MCF 10A (cell line): ENCODE measurements at regions not wholly inside any gene's neighbourhood (a gene's known extent, or its start where the extent isn't known, plus 50 kb on each side); places are given as distances from the start of the nearest gene placed in this dataset.

Experiments
- BruUV-seq: library from RNA; stranded (reverse); fragments of 400-500 nt; replicated peaks from 2 replicates; lab custom pipeline; 2021; lab: Mats Ljungman, UMichigan
- CTCF ChIA-PET: fragments of 300-600 bp; sonication (Branson Sonifier 250); formaldehyde crosslinking; extraction: SDS; loops from one replicate; lab custom pipeline; 2021; ENCODE audit warnings: antibody characterized with exemption, inconsistent platforms; lab: Yijun Ruan, JAX
- POLR2A ChIA-PET: fragments of 300-600, 350-650 bp; sonication (Branson Sonifier 250); formaldehyde crosslinking; extraction: SDS; loops from one replicate; lab custom pipeline; 2020; ENCODE audit warnings: antibody characterized with exemption, inconsistent platforms; lab: Yijun Ruan, JAX
- DNase-seq: peaks from one replicate; pipeline ENCODE4 v3.0.0-alpha.2; 2018; ENCODE audit not compliant: unreplicated experiment
- H3K27ac Mint-ChIP-seq: one replicate; pipeline ENCODE4 v1.8.0; 2022; ENCODE audit warnings: mild to moderate bottlenecking, low read depth, mixed read lengths; ENCODE audit not compliant: unreplicated experiment
- H3K27me3 Mint-ChIP-seq: one replicate; pipeline ENCODE4 v1.8.0; 2022; ENCODE audit warnings: mixed read lengths; ENCODE audit not compliant: insufficient read depth, unreplicated experiment
- H3K36me3 Mint-ChIP-seq: one replicate; pipeline ENCODE4 v1.8.0; 2022; ENCODE audit warnings: mild to moderate bottlenecking, moderate library complexity, mixed read lengths; ENCODE audit not compliant: insufficient read depth, unreplicated experiment
- H3K4me1 Mint-ChIP-seq: one replicate; pipeline ENCODE4 v1.8.0; 2022; ENCODE audit warnings: mixed read lengths; ENCODE audit not compliant: insufficient read depth, unreplicated experiment
- H3K4me3 Mint-ChIP-seq: one replicate; pipeline ENCODE4 v1.8.0; 2022; ENCODE audit warnings: mild to moderate bottlenecking, moderate library complexity, mixed read lengths; ENCODE audit not compliant: unreplicated experiment
- H3K9me3 Mint-ChIP-seq: one replicate; pipeline ENCODE4 v1.8.0; 2022; ENCODE audit warnings: mixed read lengths; ENCODE audit not compliant: unreplicated experiment
- intact Hi-C: fragments of 100-400 bp; cut with micrococcal nuclease; formaldehyde crosslinking; loops from 2 replicates; pipeline ENCODE4 v1.14.1; 2022
- TF ChIP-seq, protein P1 (sequence below): fragments of 200-600 bp; IDR thresholded peaks from one replicate; pipeline ENCODE4 v1.8.0; 2022; ENCODE audit warnings: antibody characterized with exemption, mild to moderate bottlenecking; ENCODE audit not compliant: unreplicated experiment

DNA sequence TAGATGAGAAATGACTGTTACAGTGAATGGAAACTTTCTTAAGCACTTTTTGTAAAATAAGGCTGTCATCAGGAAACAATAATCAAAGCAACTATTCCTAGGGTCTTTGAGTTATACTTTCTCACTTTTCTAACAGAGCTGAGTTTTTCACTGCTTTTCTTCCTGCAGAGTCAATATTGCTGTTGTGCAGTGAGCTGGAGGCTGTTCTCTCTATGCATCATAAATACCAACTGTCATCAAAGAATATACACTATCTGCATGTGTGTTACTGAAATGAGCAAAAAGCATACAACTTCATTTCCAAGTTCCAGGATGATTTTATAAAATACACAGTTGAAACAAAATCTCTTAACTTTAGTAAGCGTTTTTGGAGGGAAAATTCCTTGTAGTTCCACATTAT is 110.4 kb upstream of the CPSF6 start:
- Mint-ChIP-seq H3K4me1 (no peaks in the 10 kb centered on the region), H3K9me3 (no peaks in the 10 kb centered on the region), H3K27ac (no peak overlapping the region), H3K4me3 (no peak overlapping the region), H3K36me3 (no peaks in the 10 kb centered on the region), H3K27me3 (no peaks in the 10 kb centered on the region)
- intact Hi-C loops = no loop called here
- no peak for DNase-seq
- TF ChIP-seq, protein P1, sequence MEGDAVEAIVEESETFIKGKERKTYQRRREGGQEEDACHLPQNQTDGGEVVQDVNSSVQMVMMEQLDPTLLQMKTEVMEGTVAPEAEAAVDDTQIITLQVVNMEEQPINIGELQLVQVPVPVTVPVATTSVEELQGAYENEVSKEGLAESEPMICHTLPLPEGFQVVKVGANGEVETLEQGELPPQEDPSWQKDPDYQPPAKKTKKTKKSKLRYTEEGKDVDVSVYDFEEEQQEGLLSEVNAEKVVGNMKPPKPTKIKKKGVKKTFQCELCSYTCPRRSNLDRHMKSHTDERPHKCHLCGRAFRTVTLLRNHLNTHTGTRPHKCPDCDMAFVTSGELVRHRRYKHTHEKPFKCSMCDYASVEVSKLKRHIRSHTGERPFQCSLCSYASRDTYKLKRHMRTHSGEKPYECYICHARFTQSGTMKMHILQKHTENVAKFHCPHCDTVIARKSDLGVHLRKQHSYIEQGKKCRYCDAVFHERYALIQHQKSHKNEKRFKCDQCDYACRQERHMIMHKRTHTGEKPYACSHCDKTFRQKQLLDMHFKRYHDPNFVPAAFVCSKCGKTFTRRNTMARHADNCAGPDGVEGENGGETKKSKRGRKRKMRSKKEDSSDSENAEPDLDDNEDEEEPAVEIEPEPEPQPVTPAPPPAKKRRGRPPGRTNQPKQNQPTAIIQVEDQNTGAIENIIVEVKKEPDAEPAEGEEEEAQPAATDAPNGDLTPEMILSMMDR = no peak
- no TSS peak for BruUV-seq
- ChIA-PET POLR2A (no interaction called here), CTCF (interaction anchor here (0.7 to 1.9 kb wide), 3 partner anchors 17 to 230 kb away, joined by 4 to 9 read pairs (median 4); no protein-coding TSS in a partner anchor)

DNA sequence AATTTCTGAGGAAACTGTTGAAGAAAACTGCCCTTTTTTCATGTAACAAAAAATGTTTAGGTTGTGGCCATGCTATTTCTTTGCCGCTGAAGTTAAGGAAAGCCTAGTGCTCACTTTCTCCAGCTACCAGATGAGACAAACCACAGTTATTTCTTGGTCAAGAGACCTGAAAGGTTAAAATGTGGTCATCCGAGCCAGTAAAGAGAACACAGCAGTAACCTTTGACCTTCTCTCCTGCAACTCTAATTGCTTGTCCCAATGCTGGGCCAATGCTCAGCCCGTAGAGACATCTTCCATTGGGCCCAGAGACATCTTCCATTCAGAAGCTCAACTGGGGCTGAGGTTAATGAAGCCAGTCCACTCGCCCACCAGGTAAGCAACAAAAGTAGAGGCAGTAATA is 109.8 kb upstream of the CPSF6 start:
- intact Hi-C loops = no loop called here
- Mint-ChIP-seq H3K4me1 (no peaks in the 10 kb centered on the region), H3K9me3 (no peaks in the 10 kb centered on the region), H3K27ac (no peak overlapping the region), H3K27me3 (no peaks in the 10 kb centered on the region), H3K36me3 (no peaks in the 10 kb centered on the region), H3K4me3 (no peak overlapping the region)
- ChIA-PET POLR2A (no interaction called here), CTCF (interaction anchor here (0.6 to 1.5 kb wide), 5 partner anchors 12 to 478 kb away, joined by 3 to 6 read pairs (median 3); no protein-coding TSS in a partner anchor)
- TF ChIP-seq, protein P1 = no peak
- no peak for DNase-seq
- no TSS peak for BruUV-seq

DNA sequence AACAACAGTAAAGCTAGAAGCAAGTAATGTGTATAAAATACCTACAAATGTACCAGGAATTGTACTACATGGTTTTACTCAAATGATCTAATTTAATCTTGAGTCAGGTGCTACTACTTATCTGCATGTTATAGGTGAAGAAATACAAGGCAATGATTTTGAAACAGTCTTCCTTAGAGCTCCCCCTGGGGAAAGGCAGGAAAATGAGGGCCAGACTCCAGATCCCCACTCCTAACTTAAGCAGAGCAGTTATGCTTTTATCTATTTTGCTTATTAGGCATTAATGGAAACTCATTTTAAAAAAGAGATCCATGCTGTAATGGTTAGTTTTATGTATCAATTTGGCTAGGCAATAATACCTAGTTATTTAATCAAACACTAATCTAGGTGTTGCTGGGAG is 109.3 kb upstream of the CPSF6 start:
- H3K4me3 Mint-ChIP-seq = no peak overlapping the region
- no peaks in the 10 kb centered on the region for H3K27me3 Mint-ChIP-seq
- DNase-seq = peak; percentile 45
- CTCF ChIA-PET = interaction anchor here (0.6 to 1.5 kb wide), 6 partner anchors 12 to 685 kb away, joined by 3 to 6 read pairs (median 3); no protein-coding TSS in a partner anchor
- no TSS peak for BruUV-seq
- H3K36me3 Mint-ChIP-seq = no peaks in the 10 kb centered on the region
- intact Hi-C loops = loop anchor here (1.0 to 2.0 kb wide), 2 partner anchors 231 to 265 kb away; no protein-coding TSS in a partner anchor
- H3K9me3 Mint-ChIP-seq = no peaks in the 10 kb centered on the region
- TF ChIP-seq, protein P1 = peak; percentile 30
- no peak overlapping the region for H3K27ac Mint-ChIP-seq
- H3K4me1 Mint-ChIP-seq = no peaks in the 10 kb centered on the region
- POLR2A ChIA-PET = no interaction called here

DNA sequence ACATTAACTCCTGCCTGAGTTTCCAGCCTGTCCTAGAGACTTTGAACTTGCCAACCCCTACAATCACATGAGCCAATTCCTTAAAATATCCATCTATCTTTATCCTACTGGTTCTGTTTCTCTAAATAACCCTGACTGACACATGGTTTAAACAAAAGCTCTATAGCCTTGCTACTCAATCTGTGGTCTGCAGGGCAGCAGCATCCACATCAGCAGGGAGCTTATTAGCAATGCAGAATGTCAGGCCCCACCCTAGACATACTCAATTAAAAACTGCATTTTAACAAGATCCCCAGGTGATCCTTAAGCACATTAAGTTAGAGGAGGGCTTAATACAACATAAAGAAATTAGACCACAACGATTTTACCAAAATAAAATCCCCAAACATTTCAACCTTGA is 108.3 kb upstream of the CPSF6 start:
- no TSS peak for BruUV-seq
- no peak for DNase-seq
- H3K27ac Mint-ChIP-seq = no peak overlapping the region
- intact Hi-C loops = loop anchor here (2.0 kb wide), 1 partner anchor 266 kb away; no protein-coding TSS in a partner anchor
- POLR2A ChIA-PET = no interaction called here
- TF ChIP-seq, protein P1 = no peak
- no peaks in the 10 kb centered on the region for H3K9me3 Mint-ChIP-seq
- no peaks in the 10 kb centered on the region for H3K27me3 Mint-ChIP-seq
- H3K4me3 Mint-ChIP-seq = no peak overlapping the region
- CTCF ChIA-PET = interaction anchor here (0.6 kb wide), 1 partner anchor 231 kb away, joined by 5 read pairs; no protein-coding TSS in a partner anchor
- no peaks in the 10 kb centered on the region for H3K4me1 Mint-ChIP-seq
- no peaks in the 10 kb centered on the region for H3K36me3 Mint-ChIP-seq
